ENCODE measurements at regions not wholly inside any gene's neighbourhood (a gene's known extent, or its start where the extent isn't known, plus 50 kb on each side); places are given as distances from the start of the nearest gene placed in this dataset.
"Not testable (repeated sequence)": the region's sequence is repeated elsewhere in the genome, so short reads cannot be mapped to it uniquely, and the experiment has no call there.

- DNase-seq (ENCODE audit: low read depth), result no peak
Measured at GRCh38 chr22:49457946-49458707, 369.5 kb downstream of the BRD1 start.

- no peak for DNase-seq (ENCODE audit: low read depth)
Measured at GRCh38 chr22:49457146-49457545, 370.5 kb downstream of the BRD1 start.

GRCh38 chr22:49455595-49455994 lies 372.1 kb downstream of the BRD1 start:
- DNase-seq (ENCODE audit: low read depth), result no peak

- no peak for DNase-seq (ENCODE audit: low read depth)
Measured at GRCh38 chr22:49454726-49455125, 372.9 kb downstream of the BRD1 start.

GRCh38 chr22:49453771-49454170 lies 373.9 kb downstream of the BRD1 start:
- DNase-seq (ENCODE audit: low read depth), result no peak

GRCh38 chr22:49453019-49453418 lies 374.7 kb downstream of the BRD1 start:
- DNase-seq (ENCODE audit: low read depth), result not testable (repeated sequence)

- DNase-seq (ENCODE audit: low read depth), result no peak
Measured at GRCh38 chr22:49452362-49452946, 375.2 kb downstream of the BRD1 start.

- DNase-seq (ENCODE audit: low read depth), result no peak
Measured at GRCh38 chr22:49451070-49451840, 376.4 kb downstream of the BRD1 start.

- no peak for DNase-seq (ENCODE audit: low read depth)
Measured at GRCh38 chr22:49450498-49450897, 377.2 kb downstream of the BRD1 start.

- DNase-seq (ENCODE audit: low read depth), result no peak
Measured at GRCh38 chr22:49449811-49450446, 377.7 kb downstream of the BRD1 start.

GRCh38 chr22:49449377-49449776 lies 378.3 kb downstream of the BRD1 start:
- DNase-seq (ENCODE audit: low read depth), result no peak

- no peak for DNase-seq (ENCODE audit: low read depth)
Measured at GRCh38 chr22:49448526-49448925, 379.1 kb downstream of the BRD1 start.

GRCh38 chr22:49447837-49448236 lies 379.8 kb downstream of the BRD1 start:
- no peak for DNase-seq (ENCODE audit: low read depth)

GRCh38 chr22:49446759-49447710 lies 380.6 kb downstream of the BRD1 start:
- no peak for DNase-seq (ENCODE audit: low read depth)

- no peak for DNase-seq (ENCODE audit: low read depth)
Measured at GRCh38 chr22:49446145-49446758, 381.4 kb downstream of the BRD1 start.

- DNase-seq (ENCODE audit: low read depth), result no peak
Measured at GRCh38 chr22:49444781-49445180, 382.9 kb downstream of the BRD1 start.

- DNase-seq (ENCODE audit: low read depth), result no peak
Measured at GRCh38 chr22:49440931-49441330, 386.7 kb downstream of the BRD1 start.

GRCh38 chr22:49439373-49439772 lies 388.3 kb downstream of the BRD1 start:
- no peak for DNase-seq (ENCODE audit: low read depth)

- no peak for DNase-seq (ENCODE audit: low read depth)
Measured at GRCh38 chr22:49437956-49438355, 389.7 kb downstream of the BRD1 start.

- no peak for DNase-seq (ENCODE audit: low read depth)
Measured at GRCh38 chr22:49437356-49437755, 390.3 kb downstream of the BRD1 start.

GRCh38 chr22:49436056-49436455 lies 391.6 kb downstream of the BRD1 start:
- no peak for DNase-seq (ENCODE audit: low read depth)

All from activated T-helper 1 cell treated with Interleukin-2 at 50 U/mL for 16 hours (primary cell).